Suprapubic skin (tissue), 4 donors: ENCODE measurements at regions not wholly inside any gene's neighbourhood (a gene's known extent, or its start where the extent isn't known, plus 50 kb on each side); places are given as distances from the start of the nearest gene placed in this dataset.

Experiments used
- CTCF ChIP-seq, 2 donors: fragments of 200-600 bp in 1 of 2; fragments of 450-650 bp in 1 of 2; sonication (generic) in 1 of 2; IDR thresholded peaks; one replicate each; pipeline ENCODE4 v1.5.1; 2016 to 2019; ENCODE audit warnings: antibody characterized with exemption in 2 of 2, mild to moderate bottlenecking in 1 of 2, moderate library complexity in 1 of 2
- EP300 ChIP-seq: sonication (generic); formaldehyde crosslinking; IDR thresholded peaks from one replicate; pipeline ENCODE4 v1.6.1; 2017; ENCODE audit warnings: antibody characterized with exemption
- POLR2A ChIP-seq, 2 donors: fragments of 450-650 bp; IDR thresholded peaks; one replicate each; pipeline ENCODE4 v1.6.1; 2017; ENCODE audit warnings: antibody characterized with exemption in 2 of 2, mild to moderate bottlenecking in 2 of 2, moderate library complexity in 2 of 2
- POLR2AphosphoS5 ChIP-seq, 3 donors: sonication (generic); formaldehyde crosslinking; IDR thresholded peaks; one replicate each; pipeline ENCODE4 v1.6.1; 2017; ENCODE audit warnings: antibody characterized with exemption in 3 of 3

GRCh38 chr15:80324545-80325080 is 72.6 kb upstream of the CTXND1 start:
- TF ChIP-seq POLR2AphosphoS5 (IDR thresholded peaks at IDR 0.05) (no peak), CTCF (IDR thresholded peaks at IDR 0.05) (no peak), POLR2A (IDR thresholded peaks at IDR 0.05) (no peak), EP300 (no peak)
